ENCODE measurements at regions not wholly inside any gene's neighbourhood (a gene's known extent, or its start where the extent isn't known, plus 50 kb on each side); places are given as distances from the start of the nearest gene placed in this dataset.

DNA sequence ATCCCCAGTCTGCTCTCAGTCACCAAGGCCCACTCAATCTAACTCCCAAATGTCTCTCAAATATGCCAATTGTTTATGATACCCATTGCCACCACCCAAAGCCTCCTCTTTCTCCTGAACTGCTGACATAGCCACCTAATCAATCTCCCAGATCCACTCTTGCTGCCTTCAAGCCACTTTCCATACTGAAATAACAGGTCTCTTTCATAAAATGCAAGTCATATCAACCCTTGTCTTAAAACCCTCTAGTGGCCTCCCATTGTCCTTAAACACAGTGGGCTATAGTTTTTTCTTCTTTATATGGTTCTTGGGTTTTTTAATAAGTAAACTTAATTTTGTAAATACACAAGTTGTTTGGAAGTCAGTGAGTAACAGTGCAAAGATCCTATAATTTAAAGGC lies 155.2 kb upstream of the ZC3H12C start:
- intact Hi-C loops (cut with DNase I; ENCODE audit: low total_unique reads), result no loop called here
- Histone ChIP-seq H3K4me1 (peaks cover 0 to 4% (median 0%) of the 10 kb centered on the region in 6 donors), H3K9me3 (no peaks in the 10 kb centered on the region), H3K27me3 (replicated peaks in 1 of 7) (no peaks in the 10 kb centered on the region), H3K36me3 (no peaks in the 10 kb centered on the region), H3K4me3 (no peak overlapping the region), H3K27ac (no peak overlapping the region)
- DNase-seq, result no peak
- TF ChIP-seq, protein P1, sequence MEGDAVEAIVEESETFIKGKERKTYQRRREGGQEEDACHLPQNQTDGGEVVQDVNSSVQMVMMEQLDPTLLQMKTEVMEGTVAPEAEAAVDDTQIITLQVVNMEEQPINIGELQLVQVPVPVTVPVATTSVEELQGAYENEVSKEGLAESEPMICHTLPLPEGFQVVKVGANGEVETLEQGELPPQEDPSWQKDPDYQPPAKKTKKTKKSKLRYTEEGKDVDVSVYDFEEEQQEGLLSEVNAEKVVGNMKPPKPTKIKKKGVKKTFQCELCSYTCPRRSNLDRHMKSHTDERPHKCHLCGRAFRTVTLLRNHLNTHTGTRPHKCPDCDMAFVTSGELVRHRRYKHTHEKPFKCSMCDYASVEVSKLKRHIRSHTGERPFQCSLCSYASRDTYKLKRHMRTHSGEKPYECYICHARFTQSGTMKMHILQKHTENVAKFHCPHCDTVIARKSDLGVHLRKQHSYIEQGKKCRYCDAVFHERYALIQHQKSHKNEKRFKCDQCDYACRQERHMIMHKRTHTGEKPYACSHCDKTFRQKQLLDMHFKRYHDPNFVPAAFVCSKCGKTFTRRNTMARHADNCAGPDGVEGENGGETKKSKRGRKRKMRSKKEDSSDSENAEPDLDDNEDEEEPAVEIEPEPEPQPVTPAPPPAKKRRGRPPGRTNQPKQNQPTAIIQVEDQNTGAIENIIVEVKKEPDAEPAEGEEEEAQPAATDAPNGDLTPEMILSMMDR (IDR thresholded peaks at IDR 0.05 in 8 of 11, conservative IDR thresholded peaks at IDR 0.05 in 3 of 11), result no peak
- no peak for TF ChIP-seq POLR2AphosphoS5 (IDR thresholded peaks at IDR 0.05)
- TF ChIP-seq POLR2A (IDR thresholded peaks at IDR 0.05), result no peak

DNA sequence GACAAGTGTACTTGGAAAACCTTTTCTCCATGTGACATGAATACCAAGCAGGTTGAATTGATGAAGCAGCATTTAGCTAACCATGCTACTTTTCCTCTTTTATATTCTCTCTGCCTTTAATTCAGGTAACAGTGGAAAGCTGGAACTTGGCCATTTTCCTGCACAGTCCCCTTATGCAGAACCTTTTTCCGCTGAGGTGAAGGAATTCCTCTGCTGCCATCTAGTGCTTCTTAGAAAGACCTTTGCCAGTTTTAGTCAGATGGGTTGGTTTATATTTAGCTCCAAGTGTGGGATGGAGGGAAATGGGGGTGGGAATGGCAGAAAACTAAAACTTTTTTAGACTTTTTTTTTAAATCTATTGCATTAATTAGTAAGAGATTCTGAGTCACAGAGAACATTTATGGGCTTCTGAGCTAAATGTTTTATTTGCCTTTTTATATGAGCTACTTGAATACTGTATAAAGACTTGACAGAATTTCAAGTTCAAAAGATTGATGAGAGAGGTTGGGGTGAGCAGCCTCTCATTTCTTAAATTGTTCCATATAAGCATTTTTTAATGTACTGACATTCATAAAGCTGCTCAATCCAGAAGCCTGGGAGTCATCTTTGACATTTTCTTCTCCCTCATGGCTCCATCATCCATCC lies 153.9 kb upstream of the ZC3H12C start:
- DNase-seq, result no peak
- intact Hi-C loops (cut with DNase I; ENCODE audit: low total_unique reads), result no loop called here
- H3K4me3 ChIP-seq, result no peak overlapping the region
- no peak overlapping the region for H3K27ac ChIP-seq
- no peaks in the 10 kb centered on the region for H3K27me3 ChIP-seq (replicated peaks in 1 of 7)
- no peaks in the 10 kb centered on the region for H3K36me3 ChIP-seq
- TF ChIP-seq, protein P1 (IDR thresholded peaks at IDR 0.05 in 8 of 11, conservative IDR thresholded peaks at IDR 0.05 in 3 of 11), result peak in 7 of 11 experiments; percentile 35 to 52 (median 40)
- TF ChIP-seq POLR2A (IDR thresholded peaks at IDR 0.05), result no peak
- TF ChIP-seq POLR2AphosphoS5 (IDR thresholded peaks at IDR 0.05), result no peak
- H3K4me1 ChIP-seq, result peaks cover 0 to 4% (median 0%) of the 10 kb centered on the region in 6 donors
- 3 to 8% (median 4%) methylated on average over 1 of the region's 1 CpG for WGBS, 5 donors
- H3K9me3 ChIP-seq, result no peaks in the 10 kb centered on the region

DNA sequence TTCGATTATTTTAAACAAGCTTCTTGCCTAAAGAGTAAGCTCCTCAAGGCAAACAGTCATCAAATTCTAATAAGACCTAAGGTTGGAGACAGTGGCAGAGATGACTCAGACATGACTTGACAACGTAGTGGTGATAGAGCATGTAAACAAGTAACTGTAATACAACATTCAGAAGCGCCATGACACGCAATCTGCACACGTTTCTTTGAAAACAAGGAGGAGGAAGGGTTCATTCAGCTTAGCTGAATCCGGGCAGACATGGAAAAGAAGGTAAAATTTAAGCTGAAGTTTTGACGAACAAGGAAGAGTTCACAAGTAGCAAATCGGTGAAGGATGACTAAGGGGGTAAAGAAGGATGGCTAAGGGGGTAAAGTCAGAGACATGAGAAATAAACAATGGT lies 152.4 kb upstream of the ZC3H12C start:
- no peak overlapping the region for H3K4me3 ChIP-seq
- TF ChIP-seq, protein P1 (IDR thresholded peaks at IDR 0.05 in 8 of 11, conservative IDR thresholded peaks at IDR 0.05 in 3 of 11), result no peak
- TF ChIP-seq POLR2A (IDR thresholded peaks at IDR 0.05), result no peak
- no peak for TF ChIP-seq POLR2AphosphoS5 (IDR thresholded peaks at IDR 0.05)
- WGBS, 5 donors, result 78 to 89% (median 87%) methylated on average over 8 of the region's 8 CpGs
- H3K36me3 ChIP-seq, result no peaks in the 10 kb centered on the region
- DNase-seq, result no peak
- intact Hi-C loops (cut with DNase I; ENCODE audit: low total_unique reads), result loop anchor here (10.0 kb wide), 3 partner anchors 154 to 434 kb away; partner anchors contain the start of gene ZC3H12C
- no peak overlapping the region for H3K27ac ChIP-seq
- no peaks in the 10 kb centered on the region for H3K9me3 ChIP-seq
- no peaks in the 10 kb centered on the region for H3K27me3 ChIP-seq (replicated peaks in 1 of 7)
- peaks cover 0 to 4% (median 2%) of the 10 kb centered on the region in 6 donors for H3K4me1 ChIP-seq

DNA sequence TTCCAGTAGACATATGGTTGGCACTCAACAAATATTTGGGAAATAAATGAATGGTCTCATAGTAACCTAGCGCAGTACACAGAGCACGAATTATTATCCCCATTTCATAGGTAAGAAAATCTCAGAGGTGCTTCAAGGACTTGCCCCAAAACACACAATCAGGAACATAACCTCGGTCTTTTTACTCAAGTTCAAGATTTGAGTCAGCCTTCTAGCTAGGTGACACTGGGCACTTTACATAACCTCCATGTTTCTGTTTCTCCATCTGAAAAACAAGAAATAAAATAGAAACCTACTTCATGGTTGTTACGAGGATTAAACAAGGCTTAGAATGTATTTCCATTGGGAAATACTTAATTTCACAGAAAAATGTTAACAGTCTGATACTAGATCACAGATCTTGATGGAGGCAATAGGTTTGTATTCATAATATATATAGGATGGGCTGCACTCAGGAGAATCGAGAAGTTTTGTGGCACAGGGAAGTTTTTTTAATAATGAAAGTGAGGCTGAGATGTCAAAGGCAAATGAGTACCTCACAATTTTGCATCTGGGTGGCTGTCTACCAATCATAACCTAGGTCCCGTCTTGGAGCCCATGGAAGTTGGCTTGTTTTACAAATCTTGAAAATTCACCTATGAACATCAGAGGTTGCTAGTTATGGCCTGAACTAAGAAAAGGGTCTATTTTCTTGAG lies 147.4 kb upstream of the ZC3H12C start:
- Histone ChIP-seq H3K9me3 (no peaks in the 10 kb centered on the region), H3K36me3 (no peaks in the 10 kb centered on the region), H3K27ac (peak overlapping the region in 3 of 8 donors; percentile 40 to 65 (median 63)), H3K27me3 (replicated peaks in 1 of 7) (no peaks in the 10 kb centered on the region), H3K4me3 (peak overlapping the region in 4 of 8 donors; percentile 6 to 52 (median 19)), H3K4me1 (peaks cover 0 to 13% (median 8%) of the 10 kb centered on the region in 6 donors)
- intact Hi-C loops (cut with DNase I; ENCODE audit: low total_unique reads), result loop anchor here (10.0 kb wide), 3 partner anchors 149 to 429 kb away; partner anchors contain the start of gene ZC3H12C
- DNase-seq, result no peak
- 51 to 60% (median 55%) methylated on average over 6 of the region's 6 CpGs for WGBS, 5 donors
- TF ChIP-seq POLR2AphosphoS5 (IDR thresholded peaks at IDR 0.05) (no peak), POLR2A (IDR thresholded peaks at IDR 0.05) (no peak)
- TF ChIP-seq, protein P1 (IDR thresholded peaks at IDR 0.05 in 8 of 11, conservative IDR thresholded peaks at IDR 0.05 in 3 of 11), result no peak

Measured in spleen (tissue), 11 donors.